ENCODE measurements at regions not wholly inside any gene's neighbourhood (a gene's known extent, or its start where the extent isn't known, plus 50 kb on each side); places are given as distances from the start of the nearest gene placed in this dataset.
A peak's percentile ranks its signal among the peaks of the same experiment; 100 is the strongest.

GRCh38 chr15:29532296-29532695 is 262.7 kb upstream of the NSMCE3 start:
- 84 to 94% methylated on average over 1 of the region's 1 CpG for WGBS, 2 donors

GRCh38 chr15:29530966-29531365 is 261.3 kb upstream of the NSMCE3 start:
- WGBS, 2 donors: 90 to 96% methylated on average over 9 of the region's 9 CpGs
- Histone ChIP-seq H3K36me3 (ENCODE audit: control insufficient read depth in 4 of 4, insufficient read depth in 4 of 4, low read length in 4 of 4) (no peaks in the 10 kb centered on the region), H3K4me1 (ENCODE audit: control insufficient read depth in 5 of 5, insufficient read depth in 5 of 5, low read length in 5 of 5) (peaks cover 0 to 12% (median 0%) of the 10 kb centered on the region in 5 donors), H3K27ac (ENCODE audit: low read depth in 1 of 2, low read length in 1 of 2) (no peak overlapping the region), H3K4me3 (no peak overlapping the region), H3K27me3 (ENCODE audit: control insufficient read depth in 3 of 3, insufficient read depth in 3 of 3, low read length in 2 of 3) (no peaks in the 10 kb centered on the region), H3K9ac (ENCODE audit: insufficient read depth in 1 of 2, low read length in 2 of 2) (no peak overlapping the region), H3K9me3 (ENCODE audit: control insufficient read depth in 4 of 4, insufficient read depth in 3 of 4, low read length in 3 of 4) (peaks cover 0 to 3% (median 0%) of the 10 kb centered on the region in 4 donors)
- DNase-seq (no peak), ATAC-seq (ENCODE audit: insufficient read depth, low FRiP score) (no peak)
- TF ChIP-seq CTCF (IDR thresholded peaks at IDR 0.05; ENCODE audit: control extremely low read depth, extremely low read depth): no peak

More at GRCh38 chr15:29532296-29532695, 262.7 kb upstream of the NSMCE3 start:
- Histone ChIP-seq H3K27ac (ENCODE audit: low read depth in 1 of 2, low read length in 1 of 2) (no peak overlapping the region), H3K36me3 (ENCODE audit: control insufficient read depth in 4 of 4, insufficient read depth in 4 of 4, low read length in 4 of 4) (no peaks in the 10 kb centered on the region), H3K9ac (ENCODE audit: insufficient read depth in 1 of 2, low read length in 2 of 2) (no peak overlapping the region), H3K4me1 (ENCODE audit: control insufficient read depth in 5 of 5, insufficient read depth in 5 of 5, low read length in 5 of 5) (peaks cover 0 to 7% (median 0%) of the 10 kb centered on the region in 5 donors), H3K9me3 (ENCODE audit: control insufficient read depth in 4 of 4, insufficient read depth in 3 of 4, low read length in 3 of 4) (peaks cover 0 to 3% (median 0%) of the 10 kb centered on the region in 4 donors), H3K27me3 (ENCODE audit: control insufficient read depth in 3 of 3, insufficient read depth in 3 of 3, low read length in 2 of 3) (no peaks in the 10 kb centered on the region), H3K4me3 (no peak overlapping the region)
- TF ChIP-seq CTCF (IDR thresholded peaks at IDR 0.05; ENCODE audit: control extremely low read depth, extremely low read depth): no peak
- ATAC-seq (ENCODE audit: insufficient read depth, low FRiP score): no peak
- no peak for DNase-seq

DNA sequence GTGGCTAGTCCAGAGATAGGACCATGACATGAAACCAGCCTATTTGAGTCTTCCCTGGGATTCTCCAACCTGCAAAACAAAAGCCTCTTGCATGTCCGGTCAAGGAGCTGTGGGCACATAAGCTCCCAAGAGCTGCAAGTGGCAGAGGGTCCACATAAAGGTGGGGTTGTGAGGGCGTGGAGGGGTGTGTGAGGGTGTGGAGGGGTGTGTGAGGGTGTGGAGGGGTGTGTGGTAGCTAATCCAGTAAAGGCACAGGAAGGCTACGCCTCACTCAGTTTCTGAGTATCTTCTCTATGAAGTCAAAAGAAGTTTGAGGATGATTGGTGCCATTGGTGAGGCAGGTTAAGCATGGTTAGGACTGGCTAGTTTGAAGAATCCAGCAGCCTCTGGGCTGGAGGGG is 259.4 kb upstream of the NSMCE3 start:
- 90 to 91% methylated on average over 3 of the region's 3 CpGs for WGBS, 2 donors
- Histone ChIP-seq H3K4me3 (no peak overlapping the region), H3K9me3 (ENCODE audit: control insufficient read depth in 4 of 4, insufficient read depth in 3 of 4, low read length in 3 of 4) (peaks cover 0 to 3% (median 0%) of the 10 kb centered on the region in 4 donors), H3K27me3 (ENCODE audit: control insufficient read depth in 3 of 3, insufficient read depth in 3 of 3, low read length in 2 of 3) (no peaks in the 10 kb centered on the region), H3K27ac (ENCODE audit: low read depth in 1 of 2, low read length in 1 of 2) (no peak overlapping the region), H3K9ac (ENCODE audit: insufficient read depth in 1 of 2, low read length in 2 of 2) (no peak overlapping the region), H3K4me1 (ENCODE audit: control insufficient read depth in 5 of 5, insufficient read depth in 5 of 5, low read length in 5 of 5) (peaks cover 0 to 12% (median 0%) of the 10 kb centered on the region in 5 donors), H3K36me3 (ENCODE audit: control insufficient read depth in 4 of 4, insufficient read depth in 4 of 4, low read length in 4 of 4) (no peaks in the 10 kb centered on the region)
- DNase-seq (no peak), ATAC-seq (ENCODE audit: insufficient read depth, low FRiP score) (no peak)
- no peak for TF ChIP-seq CTCF (IDR thresholded peaks at IDR 0.05; ENCODE audit: control extremely low read depth, extremely low read depth)

DNA sequence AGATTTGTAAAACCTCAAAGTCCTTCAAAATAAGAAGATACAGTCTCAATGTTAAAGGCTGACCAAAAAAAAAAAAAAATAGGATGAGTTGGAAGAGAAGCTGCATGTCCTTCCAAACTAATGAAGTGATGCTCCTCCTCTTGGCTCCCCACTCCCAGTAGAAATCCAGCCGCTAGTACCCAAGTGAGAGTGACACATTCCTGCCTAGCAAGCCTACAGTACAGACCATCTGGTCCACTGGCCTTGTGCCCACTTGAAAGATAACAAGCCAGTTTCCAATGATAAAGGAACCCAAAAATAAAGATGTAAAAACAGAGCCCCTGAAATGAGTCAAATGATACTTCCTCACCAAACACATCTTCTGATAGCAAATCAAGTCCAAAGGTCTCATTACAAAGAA is 258.7 kb upstream of the NSMCE3 start:
- WGBS, 2 donors: 73 to 78% methylated on average over 1 of the region's 1 CpG
- Histone ChIP-seq H3K36me3 (ENCODE audit: control insufficient read depth in 4 of 4, insufficient read depth in 4 of 4, low read length in 4 of 4) (no peaks in the 10 kb centered on the region), H3K9ac (ENCODE audit: insufficient read depth in 1 of 2, low read length in 2 of 2) (no peak overlapping the region), H3K27me3 (ENCODE audit: control insufficient read depth in 3 of 3, insufficient read depth in 3 of 3, low read length in 2 of 3) (no peaks in the 10 kb centered on the region), H3K27ac (ENCODE audit: low read depth in 1 of 2, low read length in 1 of 2) (no peak overlapping the region), H3K4me1 (ENCODE audit: control insufficient read depth in 5 of 5, insufficient read depth in 5 of 5, low read length in 5 of 5) (peaks cover 0 to 8% (median 0%) of the 10 kb centered on the region in 5 donors), H3K4me3 (no peak overlapping the region), H3K9me3 (ENCODE audit: control insufficient read depth in 4 of 4, insufficient read depth in 3 of 4, low read length in 3 of 4) (peaks cover 0 to 3% (median 0%) of the 10 kb centered on the region in 4 donors)
- DNase-seq (peak; percentile 71 to 89 (median 86)), ATAC-seq (ENCODE audit: insufficient read depth, low FRiP score) (no peak)
- TF ChIP-seq CTCF (IDR thresholded peaks at IDR 0.05; ENCODE audit: control extremely low read depth, extremely low read depth): no peak

Data from lung (tissue), 11 donors.